ENCODE measurements at regions not wholly inside any gene's neighbourhood (a gene's known extent, or its start where the extent isn't known, plus 50 kb on each side); places are given as distances from the start of the nearest gene placed in this dataset.

- no peak overlapping the region for H3K9ac ChIP-seq (ENCODE audit: low read length)
- ATAC-seq (ENCODE audit: low read depth) (no peak), DNase-seq (no peak)
- H3K4me3 ChIP-seq (ENCODE audit: control extremely low read depth in 1 of 5, extremely low read depth in 1 of 5, insufficient read depth in 1 of 5, low read depth in 2 of 5, low read length in 4 of 5) = no peak overlapping the region
- H3K27ac Mint-ChIP-seq = no peak overlapping the region
- no peak overlapping the region for H3K4me2 ChIP-seq (replicated peaks; ENCODE audit: low read depth, low read length, poor library complexity, severe bottlenecking)
- H4K20me1 ChIP-seq (ENCODE audit: control insufficient read depth, insufficient read depth, low read length, poor library complexity, severe bottlenecking) = no peaks in the 10 kb centered on the region
- H3K9me3 ChIP-seq (ENCODE audit: control extremely low read depth in 1 of 3, control insufficient read depth in 2 of 3, insufficient read depth in 1 of 3, low read length in 2 of 3) = peaks cover 0 to 3% (median 0%) of the 10 kb centered on the region in 3 donors
- no peaks in the 10 kb centered on the region for H3K9me3 Mint-ChIP-seq (ENCODE audit: insufficient read depth)
- H2AFZ ChIP-seq (ENCODE audit: insufficient read depth, low read depth, low read length, poor library complexity, severe bottlenecking) = no peak overlapping the region
- no peak overlapping the region for H3K4me3 Mint-ChIP-seq
- TF ChIP-seq CTCF (IDR thresholded peaks at IDR 0.05) (no peak), EZH2 (IDR thresholded peaks at IDR 0.05; ENCODE audit: borderline replicate concordance, insufficient read depth, low read depth, low read length, poor library complexity, severe bottlenecking) (no peak)
- ChIA-PET POLR2A (no interaction called here), CTCF (no interaction called here)
- H3K4me1 ChIP-seq (ENCODE audit: control insufficient read depth in 2 of 2, insufficient read depth in 2 of 2, low read length in 2 of 2) = no peaks in the 10 kb centered on the region
- H3K79me2 ChIP-seq (ENCODE audit: control insufficient read depth, insufficient read depth, low read length) = no peaks in the 10 kb centered on the region
- H3K4me1 Mint-ChIP-seq = no peaks in the 10 kb centered on the region
- intact Hi-C loops (cut with micrococcal nuclease) = no loop called here
- H3K36me3 ChIP-seq (replicated peaks in 1 of 2; ENCODE audit: control extremely low read depth in 1 of 2, control insufficient read depth in 1 of 2, extremely low read depth in 1 of 2, insufficient read depth in 2 of 2, low read length in 1 of 2) = no peaks in the 10 kb centered on the region
- no peak overlapping the region for H3K27ac ChIP-seq (ENCODE audit: low read length in 2 of 2)
- no peaks in the 10 kb centered on the region for H3K27me3 ChIP-seq (replicated peaks in 1 of 4; ENCODE audit: control extremely low read depth in 1 of 4, control insufficient read depth in 3 of 4, insufficient read depth in 4 of 4, low read length in 3 of 4)
- no peaks in the 10 kb centered on the region for H3K27me3 Mint-ChIP-seq
- no CpG with 5 or more reads among the region's 1 CpG for WGBS (ENCODE audit: insufficient coverage)
These were observed 344.0 kb upstream of the FAT3 start for GRCh38 chr11:91880660-91881059.

- Histone ChIP-seq H3K4me3 (ENCODE audit: control extremely low read depth in 1 of 5, extremely low read depth in 1 of 5, insufficient read depth in 1 of 5, low read depth in 2 of 5, low read length in 4 of 5) (no peak overlapping the region), H3K36me3 (replicated peaks in 1 of 2; ENCODE audit: control extremely low read depth in 1 of 2, control insufficient read depth in 1 of 2, extremely low read depth in 1 of 2, insufficient read depth in 2 of 2, low read length in 1 of 2) (no peaks in the 10 kb centered on the region), H3K9ac (ENCODE audit: low read length) (no peak overlapping the region), H4K20me1 (ENCODE audit: control insufficient read depth, insufficient read depth, low read length, poor library complexity, severe bottlenecking) (no peaks in the 10 kb centered on the region), H3K79me2 (ENCODE audit: control insufficient read depth, insufficient read depth, low read length) (no peaks in the 10 kb centered on the region), H3K27me3 (replicated peaks in 1 of 4; ENCODE audit: control extremely low read depth in 1 of 4, control insufficient read depth in 3 of 4, insufficient read depth in 4 of 4, low read length in 3 of 4) (no peaks in the 10 kb centered on the region), H2AFZ (ENCODE audit: insufficient read depth, low read depth, low read length, poor library complexity, severe bottlenecking) (no peak overlapping the region), H3K4me2 (replicated peaks; ENCODE audit: low read depth, low read length, poor library complexity, severe bottlenecking) (no peak overlapping the region), H3K27ac (ENCODE audit: low read length in 2 of 2) (no peak overlapping the region), H3K4me1 (ENCODE audit: control insufficient read depth in 2 of 2, insufficient read depth in 2 of 2, low read length in 2 of 2) (no peaks in the 10 kb centered on the region), H3K9me3 (ENCODE audit: control extremely low read depth in 1 of 3, control insufficient read depth in 2 of 3, insufficient read depth in 1 of 3, low read length in 2 of 3) (peaks cover 0 to 3% (median 0%) of the 10 kb centered on the region in 3 donors)
- ChIA-PET POLR2A (no interaction called here), CTCF (no interaction called here)
- TF ChIP-seq EZH2 (IDR thresholded peaks at IDR 0.05; ENCODE audit: borderline replicate concordance, insufficient read depth, low read depth, low read length, poor library complexity, severe bottlenecking) (no peak), CTCF (IDR thresholded peaks at IDR 0.05) (no peak)
- no peaks in the 10 kb centered on the region for H3K4me1 Mint-ChIP-seq
- H3K4me3 Mint-ChIP-seq = no peak overlapping the region
- no peak overlapping the region for H3K27ac Mint-ChIP-seq
- H3K27me3 Mint-ChIP-seq = no peaks in the 10 kb centered on the region
- H3K9me3 Mint-ChIP-seq (ENCODE audit: insufficient read depth) = no peaks in the 10 kb centered on the region
- intact Hi-C loops (cut with micrococcal nuclease) = no loop called here
- no peak for ATAC-seq (ENCODE audit: low read depth)
- WGBS (ENCODE audit: insufficient coverage) = no CpG with 5 or more reads among the region's 2 CpGs
- DNase-seq = no peak
These were observed 347.9 kb upstream of the FAT3 start for GRCh38 chr11:91876746-91877145.
